ENCODE measurements at regions not wholly inside any gene's neighbourhood (a gene's known extent, or its start where the extent isn't known, plus 50 kb on each side); places are given as distances from the start of the nearest gene placed in this dataset.
"Not testable (repeated sequence)": the region's sequence is repeated elsewhere in the genome, so short reads cannot be mapped to it uniquely, and the experiment has no call there.

GRCh38 chr5:30501065-30501464, 692.4 kb upstream of the CDH6 start:
- Histone ChIP-seq H3K79me2 (ENCODE audit: low read length) (no peaks in the 10 kb centered on the region), H3K36me3 (replicated peaks; ENCODE audit: low read depth, low read length) (no peaks in the 10 kb centered on the region), H3K9ac (ENCODE audit: low read length) (no peak overlapping the region), H4K20me1 (ENCODE audit: insufficient read depth, low read length) (no peaks in the 10 kb centered on the region), H2AFZ (ENCODE audit: low read depth, low read length) (no peak overlapping the region), H3K4me2 (ENCODE audit: low read length) (no peak overlapping the region), H3K9me3 (ENCODE audit: insufficient read depth, low read length) (no peaks in the 10 kb centered on the region), H3K4me3 (ENCODE audit: low read length) (no peak overlapping the region), H3K27me3 (ENCODE audit: low read depth, low read length) (no peaks in the 10 kb centered on the region), H3K27ac (ENCODE audit: low read length) (no peak overlapping the region), H3K4me1 (ENCODE audit: low read length) (no peaks in the 10 kb centered on the region)
- TF ChIP-seq, protein P1, sequence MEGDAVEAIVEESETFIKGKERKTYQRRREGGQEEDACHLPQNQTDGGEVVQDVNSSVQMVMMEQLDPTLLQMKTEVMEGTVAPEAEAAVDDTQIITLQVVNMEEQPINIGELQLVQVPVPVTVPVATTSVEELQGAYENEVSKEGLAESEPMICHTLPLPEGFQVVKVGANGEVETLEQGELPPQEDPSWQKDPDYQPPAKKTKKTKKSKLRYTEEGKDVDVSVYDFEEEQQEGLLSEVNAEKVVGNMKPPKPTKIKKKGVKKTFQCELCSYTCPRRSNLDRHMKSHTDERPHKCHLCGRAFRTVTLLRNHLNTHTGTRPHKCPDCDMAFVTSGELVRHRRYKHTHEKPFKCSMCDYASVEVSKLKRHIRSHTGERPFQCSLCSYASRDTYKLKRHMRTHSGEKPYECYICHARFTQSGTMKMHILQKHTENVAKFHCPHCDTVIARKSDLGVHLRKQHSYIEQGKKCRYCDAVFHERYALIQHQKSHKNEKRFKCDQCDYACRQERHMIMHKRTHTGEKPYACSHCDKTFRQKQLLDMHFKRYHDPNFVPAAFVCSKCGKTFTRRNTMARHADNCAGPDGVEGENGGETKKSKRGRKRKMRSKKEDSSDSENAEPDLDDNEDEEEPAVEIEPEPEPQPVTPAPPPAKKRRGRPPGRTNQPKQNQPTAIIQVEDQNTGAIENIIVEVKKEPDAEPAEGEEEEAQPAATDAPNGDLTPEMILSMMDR (IDR thresholded peaks at IDR 0.05; ENCODE audit: low read depth, low read length): no peak
- no peak for TF ChIP-seq EZH2phosphoT487 (IDR thresholded peaks at IDR 0.05; ENCODE audit: low read depth)

DNA sequence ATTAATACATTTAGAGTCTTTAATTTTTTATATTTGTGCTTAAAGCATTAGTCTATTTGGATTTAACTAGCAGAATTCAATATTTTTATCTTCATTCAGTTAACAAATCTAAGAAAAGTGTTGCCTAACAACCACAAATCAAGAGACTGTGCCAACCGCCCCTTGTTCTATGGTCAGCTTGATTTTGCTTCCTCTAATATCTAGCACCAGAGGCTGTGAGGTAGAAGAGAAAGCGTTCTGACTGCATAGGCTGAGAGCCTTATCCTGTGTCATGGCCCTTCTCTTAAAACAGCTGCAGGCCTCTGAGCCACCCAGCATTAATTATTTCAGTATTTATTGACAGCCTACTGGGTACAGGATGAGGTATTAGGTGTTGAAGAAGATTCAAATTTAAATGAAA, 693.0 kb upstream of the CDH6 start:
- Histone ChIP-seq H3K9me3 (ENCODE audit: insufficient read depth, low read length) (no peaks in the 10 kb centered on the region), H2AFZ (ENCODE audit: low read depth, low read length) (no peak overlapping the region), H3K4me1 (ENCODE audit: low read length) (no peaks in the 10 kb centered on the region), H3K4me3 (ENCODE audit: low read length) (no peak overlapping the region), H3K4me2 (ENCODE audit: low read length) (no peak overlapping the region), H4K20me1 (ENCODE audit: insufficient read depth, low read length) (no peaks in the 10 kb centered on the region), H3K9ac (ENCODE audit: low read length) (no peak overlapping the region), H3K36me3 (replicated peaks; ENCODE audit: low read depth, low read length) (no peaks in the 10 kb centered on the region), H3K27me3 (ENCODE audit: low read depth, low read length) (no peaks in the 10 kb centered on the region), H3K27ac (ENCODE audit: low read length) (no peak overlapping the region), H3K79me2 (ENCODE audit: low read length) (no peaks in the 10 kb centered on the region)
- no peak for TF ChIP-seq EZH2phosphoT487 (IDR thresholded peaks at IDR 0.05; ENCODE audit: low read depth)
- TF ChIP-seq, protein P1 (IDR thresholded peaks at IDR 0.05; ENCODE audit: low read depth, low read length): no peak

DNA sequence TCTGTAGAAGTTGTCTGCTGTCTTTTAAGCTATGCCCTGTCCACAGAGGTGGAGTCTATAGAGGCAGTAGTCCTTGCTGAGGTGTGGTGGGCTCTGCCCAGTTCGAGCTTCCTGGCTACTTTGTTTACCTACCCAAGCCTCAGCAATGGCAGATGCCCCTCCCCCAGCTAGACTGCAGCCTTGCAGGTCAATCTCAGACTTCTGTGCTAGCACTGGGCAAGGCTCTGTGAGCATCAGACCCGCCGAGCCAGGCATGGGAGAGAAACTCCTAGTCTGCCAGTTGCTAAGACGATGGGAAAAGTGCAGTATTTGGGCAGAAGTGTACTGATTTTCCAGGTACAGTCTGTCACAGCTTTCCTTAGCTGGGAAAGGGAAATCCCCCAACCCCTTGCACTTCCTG, 694.1 kb upstream of the CDH6 start:
- no peaks in the 10 kb centered on the region for H3K4me1 ChIP-seq (ENCODE audit: low read length)

GRCh38 chr5:30498972-30499371, 694.5 kb upstream of the CDH6 start:
- no peak overlapping the region for H3K4me2 ChIP-seq (ENCODE audit: low read length)
- no peaks in the 10 kb centered on the region for H3K27me3 ChIP-seq (ENCODE audit: low read depth, low read length)
- H3K36me3 ChIP-seq (replicated peaks; ENCODE audit: low read depth, low read length): no peaks in the 10 kb centered on the region
- no peaks in the 10 kb centered on the region for H3K4me1 ChIP-seq (ENCODE audit: low read length)
- H3K79me2 ChIP-seq (ENCODE audit: low read length): no peaks in the 10 kb centered on the region
- no peak for TF ChIP-seq EZH2phosphoT487 (IDR thresholded peaks at IDR 0.05; ENCODE audit: low read depth)
- TF ChIP-seq, protein P1 (IDR thresholded peaks at IDR 0.05; ENCODE audit: low read depth, low read length): no peak
- H3K27ac ChIP-seq (ENCODE audit: low read length): no peak overlapping the region
- H4K20me1 ChIP-seq (ENCODE audit: insufficient read depth, low read length): no peaks in the 10 kb centered on the region
- no peak overlapping the region for H3K4me3 ChIP-seq (ENCODE audit: low read length)
- H3K9me3 ChIP-seq (ENCODE audit: insufficient read depth, low read length): no peaks in the 10 kb centered on the region
- no peak overlapping the region for H3K9ac ChIP-seq (ENCODE audit: low read length)
- no peak overlapping the region for H2AFZ ChIP-seq (ENCODE audit: low read depth, low read length)

More for the DNA sequence above, 694.1 kb upstream of the CDH6 start:
- H3K4me3 ChIP-seq (ENCODE audit: low read length): no peak overlapping the region
- TF ChIP-seq EZH2phosphoT487 (IDR thresholded peaks at IDR 0.05; ENCODE audit: low read depth): no peak
- TF ChIP-seq, protein P1 (IDR thresholded peaks at IDR 0.05; ENCODE audit: low read depth, low read length): no peak
- H3K27ac ChIP-seq (ENCODE audit: low read length): no peak overlapping the region
- H2AFZ ChIP-seq (ENCODE audit: low read depth, low read length): no peak overlapping the region
- H3K27me3 ChIP-seq (ENCODE audit: low read depth, low read length): no peaks in the 10 kb centered on the region
- H3K36me3 ChIP-seq (replicated peaks; ENCODE audit: low read depth, low read length): no peaks in the 10 kb centered on the region
- H3K4me2 ChIP-seq (ENCODE audit: low read length): no peak overlapping the region
- no peaks in the 10 kb centered on the region for H4K20me1 ChIP-seq (ENCODE audit: insufficient read depth, low read length)
- no peak overlapping the region for H3K9ac ChIP-seq (ENCODE audit: low read length)
- H3K79me2 ChIP-seq (ENCODE audit: low read length): no peaks in the 10 kb centered on the region
- H3K9me3 ChIP-seq (ENCODE audit: insufficient read depth, low read length): no peaks in the 10 kb centered on the region

DNA sequence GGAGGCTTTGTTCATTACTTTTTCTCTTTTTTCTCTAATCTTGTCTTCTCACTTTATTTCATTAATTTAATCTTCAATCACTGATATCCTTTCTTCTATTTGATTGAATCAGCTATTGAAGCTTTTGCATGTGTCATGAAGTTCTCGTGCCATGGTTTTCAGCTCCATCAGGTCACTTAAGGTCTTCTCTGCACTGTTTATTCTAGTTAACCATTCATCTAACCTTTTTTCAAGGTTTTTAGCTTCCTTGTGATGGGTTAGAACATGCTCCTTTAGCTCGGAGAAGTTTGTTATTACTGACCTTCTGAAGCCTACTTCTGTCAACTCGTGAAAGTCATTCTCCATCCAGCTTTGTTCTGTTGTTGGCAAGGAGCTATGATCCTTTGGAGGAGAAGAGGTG, 695.0 kb upstream of the CDH6 start:
- not testable (repeated sequence) for H4K20me1 ChIP-seq (ENCODE audit: insufficient read depth, low read length); H3K4me1 ChIP-seq (ENCODE audit: low read length); H3K9ac ChIP-seq (ENCODE audit: low read length); H3K9me3 ChIP-seq (ENCODE audit: insufficient read depth, low read length); H2AFZ ChIP-seq (ENCODE audit: low read depth, low read length); H3K4me2 ChIP-seq (ENCODE audit: low read length); H3K27ac ChIP-seq (ENCODE audit: low read length); H3K4me3 ChIP-seq (ENCODE audit: low read length); H3K27me3 ChIP-seq (ENCODE audit: low read depth, low read length); H3K36me3 ChIP-seq (replicated peaks; ENCODE audit: low read depth, low read length); H3K79me2 ChIP-seq (ENCODE audit: low read length)

- not testable (repeated sequence) for H3K36me3 ChIP-seq (replicated peaks; ENCODE audit: low read depth, low read length); H4K20me1 ChIP-seq (ENCODE audit: insufficient read depth, low read length); H3K27ac ChIP-seq (ENCODE audit: low read length); H3K4me1 ChIP-seq (ENCODE audit: low read length); H3K27me3 ChIP-seq (ENCODE audit: low read depth, low read length); H3K4me2 ChIP-seq (ENCODE audit: low read length); H3K9me3 ChIP-seq (ENCODE audit: insufficient read depth, low read length); H3K9ac ChIP-seq (ENCODE audit: low read length); H3K4me3 ChIP-seq (ENCODE audit: low read length); H2AFZ ChIP-seq (ENCODE audit: low read depth, low read length); H3K79me2 ChIP-seq (ENCODE audit: low read length)
Observed at GRCh38 chr5:30494113-30494512, 699.4 kb upstream of the CDH6 start.

Measured in OCI-LY3 (cell line).